ENCODE measurements at regions not wholly inside any gene's neighbourhood (a gene's known extent, or its start where the extent isn't known, plus 50 kb on each side); places are given as distances from the start of the nearest gene placed in this dataset.

DNA sequence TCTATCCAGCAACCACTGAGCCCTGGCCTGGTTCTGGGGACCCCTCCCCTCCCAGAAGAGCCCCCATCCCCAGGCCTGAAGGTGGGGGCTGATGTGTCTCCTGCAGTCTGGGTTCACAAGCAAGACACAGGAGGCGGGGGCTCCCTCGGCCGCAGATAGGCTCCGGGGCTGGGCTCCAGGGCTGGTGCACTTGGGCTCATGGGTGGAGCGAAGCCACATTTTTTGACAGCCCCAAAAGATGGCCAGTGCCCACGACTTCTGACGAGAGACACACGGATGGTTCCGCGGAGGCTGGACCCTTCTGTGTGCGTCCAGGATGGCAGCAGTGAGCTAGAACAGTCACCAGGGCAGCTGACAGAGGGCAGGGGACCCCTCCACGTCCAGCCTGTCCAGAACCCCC, 57.1 kb upstream of the GATA5 start:
- no peaks in the 10 kb centered on the region for H3K36me3 Mint-ChIP-seq (ENCODE audit: low read depth)
- no peak overlapping the region for H3K27ac Mint-ChIP-seq (ENCODE audit: unreplicated experiment)
- peaks cover 21% of the 10 kb centered on the region for H3K27me3 Mint-ChIP-seq (ENCODE audit: low read depth)
- H3K4me3 Mint-ChIP-seq (ENCODE audit: unreplicated experiment) = no peak overlapping the region
- no peak for DNase-seq (ENCODE audit: low spot score)
- no peaks in the 10 kb centered on the region for H3K4me1 Mint-ChIP-seq (ENCODE audit: low read depth)
- no peaks in the 10 kb centered on the region for H3K9me3 Mint-ChIP-seq (ENCODE audit: low read depth)
- TF ChIP-seq, protein P1, sequence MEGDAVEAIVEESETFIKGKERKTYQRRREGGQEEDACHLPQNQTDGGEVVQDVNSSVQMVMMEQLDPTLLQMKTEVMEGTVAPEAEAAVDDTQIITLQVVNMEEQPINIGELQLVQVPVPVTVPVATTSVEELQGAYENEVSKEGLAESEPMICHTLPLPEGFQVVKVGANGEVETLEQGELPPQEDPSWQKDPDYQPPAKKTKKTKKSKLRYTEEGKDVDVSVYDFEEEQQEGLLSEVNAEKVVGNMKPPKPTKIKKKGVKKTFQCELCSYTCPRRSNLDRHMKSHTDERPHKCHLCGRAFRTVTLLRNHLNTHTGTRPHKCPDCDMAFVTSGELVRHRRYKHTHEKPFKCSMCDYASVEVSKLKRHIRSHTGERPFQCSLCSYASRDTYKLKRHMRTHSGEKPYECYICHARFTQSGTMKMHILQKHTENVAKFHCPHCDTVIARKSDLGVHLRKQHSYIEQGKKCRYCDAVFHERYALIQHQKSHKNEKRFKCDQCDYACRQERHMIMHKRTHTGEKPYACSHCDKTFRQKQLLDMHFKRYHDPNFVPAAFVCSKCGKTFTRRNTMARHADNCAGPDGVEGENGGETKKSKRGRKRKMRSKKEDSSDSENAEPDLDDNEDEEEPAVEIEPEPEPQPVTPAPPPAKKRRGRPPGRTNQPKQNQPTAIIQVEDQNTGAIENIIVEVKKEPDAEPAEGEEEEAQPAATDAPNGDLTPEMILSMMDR (IDR thresholded peaks at IDR 0.05) = no peak

DNA sequence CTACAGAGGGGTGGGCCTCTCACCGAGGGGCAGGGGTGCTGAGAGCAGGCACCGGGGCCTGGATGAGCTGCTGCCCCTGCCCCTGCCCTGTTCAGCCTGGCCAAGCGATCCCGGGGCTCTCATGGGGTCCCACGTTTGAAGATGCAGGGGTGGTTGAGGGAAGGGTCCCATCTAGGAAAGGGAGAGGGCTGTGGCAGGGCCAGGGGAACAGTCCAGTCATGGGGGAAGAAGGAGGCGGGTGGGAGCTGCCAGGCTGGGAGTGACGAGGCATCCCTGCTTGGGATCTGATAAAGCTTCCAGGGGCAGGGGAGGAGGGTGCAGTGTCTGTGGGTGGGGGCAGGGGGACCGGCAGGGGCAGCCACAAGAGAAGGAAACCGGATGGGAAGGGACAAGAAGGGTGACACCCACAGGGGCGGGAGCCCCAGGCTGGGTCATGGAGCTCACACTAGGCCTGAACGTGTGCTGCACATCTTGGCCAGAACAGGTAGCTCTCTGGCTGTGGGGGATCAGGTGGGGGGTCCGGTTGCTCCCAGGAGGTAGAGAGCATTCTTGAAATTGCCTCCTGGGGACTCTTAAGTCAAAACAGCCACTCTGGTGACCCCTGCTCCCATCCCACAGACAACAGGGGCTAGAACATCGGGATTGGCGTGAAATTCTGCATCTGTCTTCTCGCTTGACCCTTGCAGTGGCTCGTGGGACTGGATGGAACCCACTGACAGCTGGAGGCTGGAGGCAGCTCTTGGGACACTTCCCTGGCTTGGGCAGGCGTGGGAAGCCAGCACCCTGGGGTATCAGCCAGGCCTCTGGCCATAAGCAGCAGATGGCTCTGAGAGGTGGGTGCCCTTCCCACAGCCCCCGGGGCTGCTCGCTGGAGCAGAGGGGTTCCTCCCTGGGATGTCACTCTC, 58.0 kb upstream of the GATA5 start:
- DNase-seq (ENCODE audit: low spot score) = no peak
- H3K4me1 Mint-ChIP-seq (ENCODE audit: low read depth) = no peaks in the 10 kb centered on the region
- H3K9me3 Mint-ChIP-seq (ENCODE audit: low read depth) = no peaks in the 10 kb centered on the region
- H3K4me3 Mint-ChIP-seq (ENCODE audit: unreplicated experiment) = no peak overlapping the region
- peak overlapping the region; percentile 36 for H3K27ac Mint-ChIP-seq (ENCODE audit: unreplicated experiment)
- H3K27me3 Mint-ChIP-seq (ENCODE audit: low read depth) = peaks cover 15% of the 10 kb centered on the region
- TF ChIP-seq, protein P1 (IDR thresholded peaks at IDR 0.05) = no peak
- H3K36me3 Mint-ChIP-seq (ENCODE audit: low read depth) = no peaks in the 10 kb centered on the region

DNA sequence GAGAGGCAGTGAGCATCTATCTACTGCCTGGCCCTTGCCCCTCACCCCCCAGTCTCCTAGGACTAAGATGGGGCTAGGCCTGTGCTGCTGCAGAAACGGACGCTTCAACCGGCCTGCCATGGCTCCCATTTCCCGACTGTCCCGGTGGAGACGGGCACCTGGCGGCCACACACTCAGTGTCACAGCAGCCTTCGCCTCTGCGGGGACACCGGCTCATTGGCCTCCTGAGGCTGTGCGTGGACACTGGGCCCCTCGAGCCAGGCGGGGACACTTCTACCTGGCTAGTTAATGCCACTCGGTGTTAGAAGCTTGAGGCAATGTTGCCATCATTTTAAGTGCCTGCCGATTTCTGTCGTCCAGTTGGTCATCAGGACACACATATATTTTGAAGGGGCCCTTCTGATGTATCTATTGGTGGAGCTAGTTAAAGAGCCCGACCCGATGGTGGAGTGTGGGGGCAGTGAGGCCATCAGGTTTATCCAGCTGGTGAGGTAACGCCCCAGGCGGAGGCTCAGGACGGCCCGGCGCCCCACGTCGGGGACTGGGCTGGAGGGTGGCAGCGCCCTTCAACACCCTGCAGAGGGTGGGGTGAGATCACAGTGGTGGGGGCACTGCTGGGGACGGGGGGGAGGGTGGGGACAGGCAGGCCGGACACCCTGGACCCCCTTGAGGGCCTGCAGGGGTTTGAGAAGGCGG, 58.9 kb upstream of the GATA5 start:
- no peaks in the 10 kb centered on the region for H3K36me3 Mint-ChIP-seq (ENCODE audit: low read depth)
- DNase-seq (ENCODE audit: low spot score) = no peak
- no peaks in the 10 kb centered on the region for H3K9me3 Mint-ChIP-seq (ENCODE audit: low read depth)
- H3K27me3 Mint-ChIP-seq (ENCODE audit: low read depth) = peaks cover 12% of the 10 kb centered on the region
- no peaks in the 10 kb centered on the region for H3K4me1 Mint-ChIP-seq (ENCODE audit: low read depth)
- TF ChIP-seq, protein P1 (IDR thresholded peaks at IDR 0.05) = no peak
- no peak overlapping the region for H3K4me3 Mint-ChIP-seq (ENCODE audit: unreplicated experiment)
- H3K27ac Mint-ChIP-seq (ENCODE audit: unreplicated experiment) = no peak overlapping the region

DNA sequence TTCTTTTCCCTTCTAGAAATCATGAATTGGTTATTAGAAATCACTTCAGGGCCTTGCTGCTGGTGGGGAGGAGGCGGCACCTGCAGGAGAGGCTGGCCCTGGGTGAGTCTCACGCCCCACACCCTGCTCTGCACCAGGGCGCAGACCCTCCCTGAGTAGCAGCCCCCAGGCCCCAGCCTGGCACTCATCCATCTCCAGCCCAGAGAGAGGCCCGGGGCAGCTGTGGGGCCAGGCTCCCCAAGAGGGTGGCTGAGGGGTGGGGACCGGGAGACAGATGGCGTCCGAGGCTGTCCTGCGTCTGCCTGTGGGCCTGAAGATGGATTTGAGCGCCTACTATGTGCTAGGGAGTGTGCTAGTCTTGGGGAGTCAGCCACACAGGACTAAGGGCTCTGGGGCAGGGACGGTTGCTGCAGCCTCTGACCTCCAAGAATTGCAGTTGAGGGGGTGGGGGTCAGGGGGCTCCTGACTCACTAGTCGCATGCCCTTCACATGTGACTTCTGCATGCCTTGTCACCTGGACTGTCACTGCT, 59.6 kb upstream of the GATA5 start:
- Mint-ChIP-seq H3K36me3 (ENCODE audit: low read depth) (no peaks in the 10 kb centered on the region), H3K27ac (ENCODE audit: unreplicated experiment) (no peak overlapping the region), H3K27me3 (ENCODE audit: low read depth) (peaks cover 9% of the 10 kb centered on the region), H3K4me1 (ENCODE audit: low read depth) (no peaks in the 10 kb centered on the region), H3K9me3 (ENCODE audit: low read depth) (no peaks in the 10 kb centered on the region), H3K4me3 (ENCODE audit: unreplicated experiment) (no peak overlapping the region)
- TF ChIP-seq, protein P1 (IDR thresholded peaks at IDR 0.05) = no peak
- DNase-seq (ENCODE audit: low spot score) = no peak

DNA sequence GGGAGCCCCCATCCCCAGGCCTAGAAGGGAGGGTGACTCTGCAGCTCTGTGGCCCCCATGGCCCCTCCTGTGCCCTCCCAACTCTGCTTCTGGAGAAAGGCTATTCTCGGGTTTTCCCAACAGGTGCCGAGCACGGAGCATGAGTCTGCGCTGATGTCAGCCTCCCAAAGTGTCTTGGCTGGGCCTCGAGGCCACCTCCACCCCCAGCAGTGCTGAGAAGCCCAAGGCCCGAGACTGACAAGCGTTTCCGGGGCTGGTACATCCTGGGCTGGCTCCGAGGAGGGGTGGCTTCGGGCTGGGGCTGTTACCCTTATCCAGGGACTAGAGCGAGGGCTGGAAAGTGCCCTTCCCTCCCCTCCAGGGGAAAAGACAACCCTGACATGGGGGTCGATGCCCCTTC, 60.2 kb upstream of the GATA5 start:
- Mint-ChIP-seq H3K4me1 (ENCODE audit: low read depth) (no peaks in the 10 kb centered on the region), H3K9me3 (ENCODE audit: low read depth) (no peaks in the 10 kb centered on the region), H3K4me3 (ENCODE audit: unreplicated experiment) (no peak overlapping the region), H3K27ac (ENCODE audit: unreplicated experiment) (no peak overlapping the region), H3K27me3 (ENCODE audit: low read depth) (peaks cover 4% of the 10 kb centered on the region), H3K36me3 (ENCODE audit: low read depth) (no peaks in the 10 kb centered on the region)
- TF ChIP-seq, protein P1 (IDR thresholded peaks at IDR 0.05) = no peak
- DNase-seq (ENCODE audit: low spot score) = no peak
